Keratinocyte (primary cell): ENCODE measurements at regions not wholly inside any gene's neighbourhood (a gene's known extent, or its start where the extent isn't known, plus 50 kb on each side); places are given as distances from the start of the nearest gene placed in this dataset.
"Not testable (repeated sequence)": the region's sequence is repeated elsewhere in the genome, so short reads cannot be mapped to it uniquely, and the experiment has no call there.

Source experiments
- CTCF ChIP-seq, 3 experiments: IDR thresholded peaks in 1 of 3; conservative IDR thresholded peaks in 1 of 3; optimal IDR thresholded peaks in 1 of 3; 2 replicates in 2 of 3; 3 replicates in 1 of 3; pipeline versions ENCODE3 to v1.5.1; 2011; ENCODE audit warnings: low read length in 3 of 3, mild to moderate bottlenecking in 3 of 3, moderate library complexity in 2 of 3, control low read depth in 1 of 3, inconsistent platforms in 1 of 3; ENCODE audit not compliant: insufficient read depth in 2 of 3; ENCODE audit errors: extremely low read depth in 1 of 3
- EZH2 ChIP-seq: IDR thresholded peaks from one replicate; pipeline ENCODE4 v1.6.1; 2012; ENCODE audit warnings: inconsistent platforms, mild to moderate bottlenecking, low read length, moderate library complexity

- not testable (repeated sequence) for TF ChIP-seq EZH2; CTCF (optimal IDR thresholded peaks at IDR 0.05 in 1 of 3, IDR thresholded peaks at IDR 0.05 in 1 of 3, conservative IDR thresholded peaks at IDR 0.05 in 1 of 3; ENCODE audit: extremely low read depth in 1 of 3, insufficient read depth in 2 of 3, low read length in 3 of 3)
Observed at GRCh38 chr3:189385880-189386279, 214.1 kb downstream of the TPRG1 start.
